Brain microvascular endothelial cell (primary cell): ENCODE measurements at regions not wholly inside any gene's neighbourhood (a gene's known extent, or its start where the extent isn't known, plus 50 kb on each side); places are given as distances from the start of the nearest gene placed in this dataset.

Experiments
- DNase-seq: peaks from one replicate; pipeline ENCODE4 v3.0.0-alpha.2; 2020
- H3K27ac ChIP-seq: fragments of 250-450 bp; sonication (Bioruptor Pico); 2 replicates; pipeline ENCODE4 v1.5.1; 2020; ENCODE audit warnings: mild to moderate bottlenecking, moderate library complexity
- H3K27me3 ChIP-seq: fragments of 250-450 bp; sonication (Bioruptor Pico); replicated peaks from 2 replicates; pipeline ENCODE4 v1.5.1; 2020; ENCODE audit warnings: mild to moderate bottlenecking
- H3K36me3 ChIP-seq: fragments of 250-450 bp; sonication (Bioruptor Pico); replicated peaks from 2 replicates; pipeline ENCODE4 v1.5.1; 2020; ENCODE audit warnings: mild to moderate bottlenecking
- H3K4me3 ChIP-seq: 2 replicates; pipeline ENCODE4 v1.5.1; 2011; ENCODE audit warnings: low read depth, mild to moderate bottlenecking, control low read depth, low read length, moderate library complexity
- CTCF ChIP-seq: IDR thresholded peaks from 2 replicates; pipeline ENCODE4 v1.5.1; 2011; ENCODE audit warnings: low read depth, mild to moderate bottlenecking, moderate library complexity, low read length, control low read depth, inconsistent platforms; ENCODE audit errors: missing control alignments
- in situ Hi-C: cut with HindIII; loops from 2 replicates; pipeline ENCODE4 v1.10.0; 2017; ENCODE audit warnings: low sequenced_read_pairs, low pct_ligation_motif_present

GRCh38 chr15:70208332-70208731 lies 110.6 kb upstream of the TLE3 start:
- Histone ChIP-seq H3K27me3 (peaks cover 4% of the 10 kb centered on the region), H3K36me3 (no peaks in the 10 kb centered on the region), H3K27ac (no peak overlapping the region), H3K4me3 (no peak overlapping the region)
- in situ Hi-C loops: no loop called here
- no peak for TF ChIP-seq CTCF
- no peak for DNase-seq

GRCh38 chr15:70206668-70207067 lies 109.0 kb upstream of the TLE3 start:
- DNase-seq: no peak
- H3K4me3 ChIP-seq: no peak overlapping the region
- in situ Hi-C loops: no loop called here
- no peaks in the 10 kb centered on the region for H3K36me3 ChIP-seq
- H3K27ac ChIP-seq: no peak overlapping the region
- H3K27me3 ChIP-seq: peaks cover 4% of the 10 kb centered on the region
- TF ChIP-seq CTCF: no peak

- Histone ChIP-seq H3K4me3 (no peak overlapping the region), H3K27me3 (peaks cover 4% of the 10 kb centered on the region), H3K27ac (no peak overlapping the region), H3K36me3 (no peaks in the 10 kb centered on the region)
- no peak for DNase-seq
- no peak for TF ChIP-seq CTCF
- in situ Hi-C loops: no loop called here
Measured at GRCh38 chr15:70204652-70205051, 106.9 kb upstream of the TLE3 start.

GRCh38 chr15:70203981-70204560 lies 106.4 kb upstream of the TLE3 start:
- Histone ChIP-seq H3K4me3 (no peak overlapping the region), H3K27me3 (peaks cover 4% of the 10 kb centered on the region), H3K36me3 (no peaks in the 10 kb centered on the region), H3K27ac (no peak overlapping the region)
- TF ChIP-seq CTCF: no peak
- DNase-seq: no peak
- in situ Hi-C loops: no loop called here

- TF ChIP-seq CTCF: no peak
- H3K27me3 ChIP-seq: peaks cover 2% of the 10 kb centered on the region
- no peak for DNase-seq
- H3K4me3 ChIP-seq: no peak overlapping the region
- in situ Hi-C loops: no loop called here
- H3K27ac ChIP-seq: no peak overlapping the region
- no peaks in the 10 kb centered on the region for H3K36me3 ChIP-seq
Measured at GRCh38 chr15:70202756-70203155, 105.0 kb upstream of the TLE3 start.

GRCh38 chr15:70201425-70201775 lies 103.7 kb upstream of the TLE3 start:
- H3K36me3 ChIP-seq: no peaks in the 10 kb centered on the region
- TF ChIP-seq CTCF: no peak
- in situ Hi-C loops: no loop called here
- no peak for DNase-seq
- no peaks in the 10 kb centered on the region for H3K27me3 ChIP-seq
- H3K4me3 ChIP-seq: no peak overlapping the region
- no peak overlapping the region for H3K27ac ChIP-seq
